ENCODE measurements at regions not wholly inside any gene's neighbourhood (a gene's known extent, or its start where the extent isn't known, plus 50 kb on each side); places are given as distances from the start of the nearest gene placed in this dataset.

DNA sequence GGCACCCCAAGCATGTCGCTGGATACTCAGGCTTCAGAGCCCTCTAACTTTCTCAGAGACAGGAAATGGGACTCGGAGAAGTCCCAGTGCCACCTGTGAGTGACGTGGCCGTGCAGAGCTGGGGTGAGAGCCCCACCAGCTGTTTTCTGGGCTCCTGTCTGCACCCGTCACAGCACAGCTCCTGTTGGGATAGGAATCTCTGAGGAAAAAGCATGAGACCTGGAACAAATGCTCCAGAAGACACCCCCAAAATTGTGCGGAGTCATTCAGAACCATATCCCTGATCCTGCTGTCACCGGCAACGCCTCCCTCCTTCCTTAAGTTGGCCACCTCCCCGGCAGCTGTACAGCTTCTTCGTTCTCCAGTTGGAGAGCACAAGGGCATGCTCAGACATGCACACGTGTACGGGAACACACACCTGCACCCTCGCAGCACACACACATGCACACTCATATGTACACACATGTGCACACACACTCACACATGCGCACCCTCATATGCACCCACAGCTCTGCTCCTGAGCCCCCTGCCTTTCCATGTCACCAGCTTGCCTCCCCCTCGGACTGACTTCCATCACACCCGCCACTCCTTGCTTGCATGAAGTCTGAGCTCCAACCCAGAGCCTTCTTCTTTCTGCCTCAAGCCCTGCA lies 1430.0 kb downstream of the BRD1 start:
- DNase-seq (ENCODE audit: low spot score), result no peak
- TF ChIP-seq, protein P1, sequence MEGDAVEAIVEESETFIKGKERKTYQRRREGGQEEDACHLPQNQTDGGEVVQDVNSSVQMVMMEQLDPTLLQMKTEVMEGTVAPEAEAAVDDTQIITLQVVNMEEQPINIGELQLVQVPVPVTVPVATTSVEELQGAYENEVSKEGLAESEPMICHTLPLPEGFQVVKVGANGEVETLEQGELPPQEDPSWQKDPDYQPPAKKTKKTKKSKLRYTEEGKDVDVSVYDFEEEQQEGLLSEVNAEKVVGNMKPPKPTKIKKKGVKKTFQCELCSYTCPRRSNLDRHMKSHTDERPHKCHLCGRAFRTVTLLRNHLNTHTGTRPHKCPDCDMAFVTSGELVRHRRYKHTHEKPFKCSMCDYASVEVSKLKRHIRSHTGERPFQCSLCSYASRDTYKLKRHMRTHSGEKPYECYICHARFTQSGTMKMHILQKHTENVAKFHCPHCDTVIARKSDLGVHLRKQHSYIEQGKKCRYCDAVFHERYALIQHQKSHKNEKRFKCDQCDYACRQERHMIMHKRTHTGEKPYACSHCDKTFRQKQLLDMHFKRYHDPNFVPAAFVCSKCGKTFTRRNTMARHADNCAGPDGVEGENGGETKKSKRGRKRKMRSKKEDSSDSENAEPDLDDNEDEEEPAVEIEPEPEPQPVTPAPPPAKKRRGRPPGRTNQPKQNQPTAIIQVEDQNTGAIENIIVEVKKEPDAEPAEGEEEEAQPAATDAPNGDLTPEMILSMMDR (IDR thresholded peaks at IDR 0.05; ENCODE audit: extremely low read depth, missing control alignments), result no peak

DNA sequence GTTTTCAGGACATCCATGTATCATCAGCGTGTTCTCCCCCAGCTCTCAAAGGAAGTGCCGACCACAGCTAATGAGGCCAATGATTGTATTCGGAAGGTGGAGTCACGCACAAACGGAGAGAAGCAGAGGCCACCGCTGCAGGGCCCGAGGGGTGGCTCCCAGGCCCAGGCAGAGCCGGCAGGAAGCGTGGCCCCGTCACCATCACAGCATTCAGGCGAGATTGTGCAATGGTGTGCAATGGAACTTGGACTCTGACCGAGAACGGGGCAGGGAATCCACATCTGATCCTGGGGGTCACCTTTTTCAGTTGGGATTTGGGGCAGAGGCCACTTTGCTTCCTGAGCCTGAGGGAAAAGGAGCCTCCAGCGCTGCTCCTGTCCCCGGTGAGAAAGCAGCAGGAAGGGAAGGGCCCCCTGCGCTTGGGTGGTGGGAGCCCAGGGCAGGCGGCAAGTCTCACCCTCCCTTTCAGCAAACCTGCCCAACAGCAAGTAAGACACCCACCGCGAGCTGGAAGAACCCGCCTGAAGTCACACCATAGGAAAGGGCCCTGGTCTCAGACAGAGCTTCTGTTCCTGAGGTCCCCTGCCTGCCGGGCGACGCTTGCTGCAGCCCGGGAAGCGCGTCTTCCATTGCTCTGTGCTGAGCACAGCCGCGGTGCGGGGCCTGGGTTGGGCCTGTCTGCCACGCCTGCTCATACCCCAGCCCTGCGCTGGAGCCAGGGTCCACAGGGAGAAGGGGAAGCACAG lies 1430.7 kb downstream of the BRD1 start:
- DNase-seq (ENCODE audit: low spot score), result no peak
- TF ChIP-seq, protein P1 (IDR thresholded peaks at IDR 0.05; ENCODE audit: extremely low read depth, missing control alignments), result no peak

DNA sequence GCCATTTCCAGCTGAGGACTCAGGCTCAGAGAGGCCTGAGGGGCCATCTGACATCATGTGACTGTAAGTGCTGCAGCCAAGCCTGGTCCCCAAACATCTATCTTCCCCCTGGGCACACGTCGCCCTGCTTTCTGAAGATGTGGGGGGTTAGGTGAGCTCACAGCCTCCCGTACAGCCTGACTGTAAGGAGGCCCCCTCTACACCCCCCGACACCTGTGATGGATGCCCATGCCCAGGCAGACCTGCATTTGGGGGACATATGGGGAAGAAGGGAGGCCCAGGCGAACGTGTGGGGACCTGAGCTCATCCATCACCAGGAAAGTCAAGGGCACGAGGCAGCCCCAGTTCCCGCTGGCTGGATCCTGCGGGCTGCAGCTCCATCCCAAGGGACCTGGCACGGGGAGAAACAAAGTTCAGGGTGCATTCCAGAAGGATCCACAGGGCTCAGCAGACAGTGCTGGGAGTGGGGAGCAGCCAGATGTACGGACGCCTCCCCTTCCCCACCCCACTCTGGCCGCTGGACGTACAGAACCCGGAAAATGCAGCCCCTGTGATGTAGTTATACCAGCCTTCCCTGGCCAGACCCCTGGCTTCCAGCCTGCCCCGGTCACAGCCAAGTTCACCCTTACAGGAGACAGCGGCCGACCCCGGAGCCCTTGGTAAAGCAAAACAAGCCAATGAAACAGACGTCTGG lies 1431.4 kb downstream of the BRD1 start:
- TF ChIP-seq, protein P1 (IDR thresholded peaks at IDR 0.05; ENCODE audit: extremely low read depth, missing control alignments), result no peak
- no peak for DNase-seq (ENCODE audit: low spot score)

DNA sequence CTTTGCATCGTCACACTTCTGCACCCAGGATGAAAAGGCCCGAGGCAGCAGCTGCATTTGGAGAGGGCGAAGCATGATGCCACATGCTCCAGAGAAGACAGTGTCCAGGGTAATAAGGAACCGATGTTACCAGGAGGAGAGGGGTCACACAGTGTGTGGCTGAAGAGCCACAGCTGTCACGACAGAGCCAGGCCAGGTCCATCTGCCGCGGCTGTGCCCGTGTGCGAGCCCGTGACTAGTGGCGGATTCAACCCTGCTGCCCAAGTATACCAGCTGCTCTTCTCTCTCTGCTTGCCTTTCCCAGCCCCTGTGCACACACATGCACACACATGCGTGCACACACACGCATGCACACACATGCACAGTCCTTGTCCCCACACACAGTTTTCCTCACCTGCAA lies 1432.5 kb downstream of the BRD1 start:
- DNase-seq (ENCODE audit: low spot score), result no peak
- TF ChIP-seq, protein P1 (IDR thresholded peaks at IDR 0.05; ENCODE audit: extremely low read depth, missing control alignments), result no peak

DNA sequence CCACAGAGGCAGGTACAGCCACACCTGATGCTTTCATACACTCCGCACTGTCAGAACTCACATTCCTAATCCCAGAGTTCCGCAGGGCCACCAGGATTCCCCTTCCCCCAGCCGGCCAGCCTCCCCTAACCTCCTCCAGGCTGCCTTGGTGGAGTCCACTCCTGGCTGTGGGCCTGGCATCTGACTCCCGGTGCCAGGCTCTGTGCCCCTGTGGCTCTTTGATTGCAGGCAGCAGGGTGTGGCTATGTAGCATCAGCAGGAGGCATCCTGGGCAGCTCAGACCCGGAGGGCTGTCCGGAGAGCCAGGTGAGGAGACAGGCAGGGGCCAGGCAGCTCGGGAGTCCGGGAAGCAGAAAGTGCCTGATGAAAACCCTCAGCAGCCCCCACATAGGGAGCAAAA lies 1432.9 kb downstream of the BRD1 start:
- TF ChIP-seq, protein P1 (IDR thresholded peaks at IDR 0.05; ENCODE audit: extremely low read depth, missing control alignments), result no peak
- no peak for DNase-seq (ENCODE audit: low spot score)

DNA sequence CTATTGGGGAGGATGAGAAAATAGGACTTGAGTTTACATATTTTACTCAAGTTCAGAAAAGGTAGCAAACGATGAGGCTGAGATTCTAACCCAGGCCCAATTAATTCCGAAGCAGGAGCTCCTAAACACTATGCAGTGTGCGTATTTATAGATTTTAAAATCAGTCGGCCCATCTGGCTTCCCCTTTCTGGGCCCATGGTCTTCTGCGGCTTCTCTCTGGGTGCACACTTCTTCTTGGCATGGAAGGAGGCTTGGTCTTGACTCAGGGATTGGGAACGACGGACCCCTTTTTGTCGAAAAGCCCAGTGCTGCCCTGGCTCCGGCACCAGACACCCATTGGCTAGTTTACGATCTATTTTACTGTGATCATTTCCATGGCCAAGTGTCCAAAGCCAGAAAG lies 1433.8 kb downstream of the BRD1 start:
- DNase-seq (ENCODE audit: low spot score), result no peak
- TF ChIP-seq, protein P1 (IDR thresholded peaks at IDR 0.05; ENCODE audit: extremely low read depth, missing control alignments), result no peak

DNA sequence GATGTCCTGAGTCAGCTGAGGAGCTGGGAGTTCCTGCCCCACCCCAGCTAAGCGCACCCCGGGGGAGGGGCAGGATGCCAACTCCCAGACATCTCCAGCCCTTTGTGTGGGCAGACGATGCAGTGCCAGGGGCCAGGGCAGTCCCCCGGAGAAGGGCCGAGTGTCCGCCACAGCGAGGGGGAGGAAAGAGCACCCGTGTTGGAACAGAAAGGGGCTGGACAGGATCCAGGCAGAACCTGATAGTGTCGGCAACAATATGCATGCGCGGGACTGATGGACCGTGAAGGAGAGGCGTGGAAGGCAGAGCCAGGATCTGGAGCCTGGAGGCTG lies 1434.7 kb downstream of the BRD1 start:
- TF ChIP-seq, protein P1 (IDR thresholded peaks at IDR 0.05; ENCODE audit: extremely low read depth, missing control alignments), result no peak
- no peak for DNase-seq (ENCODE audit: low spot score)

All from GM20000 (cell line).